ENCODE measurements at regions not wholly inside any gene's neighbourhood (a gene's known extent, or its start where the extent isn't known, plus 50 kb on each side); places are given as distances from the start of the nearest gene placed in this dataset.
A peak's percentile ranks its signal among the peaks of the same experiment; 100 is the strongest.
"Not testable (repeated sequence)": the region's sequence is repeated elsewhere in the genome, so short reads cannot be mapped to it uniquely, and the experiment has no call there.

- DNase-seq, result not testable (repeated sequence)
Measured at GRCh38 chr14:105639969-105640931, 113.9 kb downstream of the TMEM121 start.

DNA sequence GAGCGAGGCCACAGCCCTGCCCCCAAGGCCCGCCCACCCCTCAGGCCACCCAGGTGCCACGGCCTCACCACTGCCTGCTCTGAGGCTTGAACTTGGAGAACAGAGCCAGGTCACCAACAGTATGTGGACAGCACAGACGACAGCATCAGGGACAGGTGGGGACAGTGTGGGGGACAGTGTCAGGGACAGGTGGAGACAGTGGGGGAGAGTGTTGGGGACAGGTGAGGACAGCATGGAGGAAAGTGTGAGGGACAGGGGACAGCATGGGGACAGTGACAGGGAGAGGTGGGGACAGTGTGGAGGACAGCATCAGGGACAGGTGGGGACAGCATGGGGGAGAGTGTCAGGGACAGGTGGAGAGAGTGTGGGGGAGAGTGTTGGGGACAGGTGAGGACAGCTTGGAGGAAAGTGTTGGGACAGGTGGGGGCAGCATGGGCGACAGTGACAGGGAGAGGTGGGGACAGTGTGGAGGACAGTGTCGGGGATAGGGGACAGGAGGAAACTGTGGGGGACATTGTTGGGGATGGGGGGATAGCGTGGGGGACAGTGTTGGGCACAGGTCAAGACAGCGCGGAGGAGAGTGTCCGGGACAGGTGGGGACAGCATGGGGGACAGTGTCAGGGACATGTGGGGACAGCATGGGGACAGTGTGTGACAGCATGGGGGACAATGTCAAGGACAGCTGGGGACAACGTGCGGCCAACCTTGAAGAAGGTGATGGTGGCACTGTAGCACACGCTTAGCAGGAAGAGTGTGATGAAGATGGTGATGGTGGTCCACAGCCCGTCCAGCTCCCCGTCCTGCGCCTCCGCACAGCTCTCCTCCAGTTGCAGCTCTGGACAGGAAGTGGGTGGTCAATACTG, 114.9 kb downstream of the TMEM121 start:
- no peak for DNase-seq

GRCh38 chr14:105641951-105642350, 115.6 kb downstream of the TMEM121 start:
- not testable (repeated sequence) for DNase-seq

DNA sequence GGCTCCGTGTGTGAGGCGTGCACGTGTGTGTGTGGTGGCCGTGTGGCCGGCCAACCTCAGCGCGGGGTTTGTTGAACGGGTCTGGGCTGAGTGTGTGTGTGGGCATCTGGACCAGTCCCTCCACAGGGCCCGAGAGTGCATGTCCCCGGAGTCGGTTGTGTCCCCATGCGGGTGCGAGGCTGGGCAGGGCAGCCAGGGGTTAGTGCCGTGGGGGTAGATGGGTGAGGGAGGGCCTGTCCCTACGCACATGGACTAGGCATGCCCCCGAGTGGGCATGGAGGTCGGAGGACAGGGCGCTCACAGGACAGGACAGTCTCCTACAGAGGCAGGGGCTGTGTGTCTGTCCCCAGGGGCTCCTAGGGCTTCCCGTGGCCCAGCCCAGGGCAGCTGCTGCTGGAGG, 116.1 kb downstream of the TMEM121 start:
- not testable (repeated sequence) for DNase-seq

GRCh38 chr14:105643406-105644052, 117.1 kb downstream of the TMEM121 start:
- not testable (repeated sequence) for DNase-seq

DNA sequence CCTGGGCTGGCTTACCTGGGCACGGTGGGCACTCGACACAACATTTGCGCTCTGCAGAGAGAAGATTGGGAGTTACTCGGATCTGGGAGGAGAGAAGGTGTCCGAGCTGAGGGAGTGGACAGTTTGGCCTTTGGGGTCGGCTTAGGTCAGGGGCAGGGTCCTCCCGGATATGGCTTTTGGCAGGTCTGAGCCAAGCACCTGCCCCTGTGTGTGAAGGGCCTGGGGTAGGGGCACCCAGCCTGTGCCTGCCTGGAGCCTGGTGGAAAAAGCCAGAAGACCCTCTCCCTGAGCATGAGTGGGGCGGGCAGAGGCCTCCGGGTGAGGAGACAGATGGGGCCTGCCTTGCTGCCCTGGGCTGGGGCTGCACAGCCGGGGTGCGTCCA, 117.7 kb downstream of the TMEM121 start:
- DNase-seq, result not testable (repeated sequence)

GRCh38 chr14:105644457-105644856, 118.1 kb downstream of the TMEM121 start:
- DNase-seq, result not testable (repeated sequence)

DNA sequence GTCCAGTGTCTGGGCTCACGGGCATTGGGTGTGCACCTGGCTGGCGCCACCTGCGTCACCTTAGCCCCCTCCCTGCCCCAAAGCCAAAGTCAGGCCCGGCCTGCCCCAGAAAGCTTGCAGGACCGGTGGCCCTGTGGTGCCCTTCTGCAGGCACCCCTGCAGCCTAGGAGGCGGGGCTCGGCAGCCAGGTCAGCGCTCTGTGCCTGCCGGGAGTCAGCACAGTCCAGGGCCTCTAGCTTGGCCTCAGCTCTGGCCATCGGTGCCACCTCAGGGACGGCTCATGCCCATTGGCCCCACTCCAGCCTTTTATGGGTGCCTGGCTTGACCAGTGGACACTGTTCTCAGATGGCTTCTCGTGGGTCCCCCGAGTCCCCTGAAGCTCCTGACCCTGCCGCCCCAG, 118.5 kb downstream of the TMEM121 start:
- not testable (repeated sequence) for DNase-seq

GRCh38 chr14:105645389-105645788, 119.0 kb downstream of the TMEM121 start:
- DNase-seq, result not testable (repeated sequence)

GRCh38 chr14:105646175-105646574, 119.8 kb downstream of the TMEM121 start:
- DNase-seq, result peak; percentile 92

GRCh38 chr14:105646711-105647281, 120.4 kb downstream of the TMEM121 start:
- DNase-seq, result not testable (repeated sequence)

DNA sequence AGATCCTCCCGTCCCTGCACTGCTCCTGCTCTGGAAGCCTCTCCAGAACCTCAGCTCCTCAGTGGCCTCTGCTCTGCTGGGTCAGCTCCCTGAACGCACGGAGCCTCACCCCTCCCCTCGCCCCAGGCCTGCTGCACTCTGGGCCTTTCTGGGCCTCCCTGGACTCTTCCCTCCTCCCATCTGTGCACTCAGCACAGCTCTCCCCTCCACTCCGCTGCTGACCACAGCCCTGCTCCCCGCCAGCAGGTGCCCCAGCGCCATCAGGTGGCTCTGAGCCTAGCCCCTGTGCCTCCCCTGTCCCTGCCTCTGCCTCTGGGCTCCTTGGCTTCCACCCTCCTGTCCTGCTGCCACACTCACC, 121.0 kb downstream of the TMEM121 start:
- DNase-seq, result not testable (repeated sequence)

DNA sequence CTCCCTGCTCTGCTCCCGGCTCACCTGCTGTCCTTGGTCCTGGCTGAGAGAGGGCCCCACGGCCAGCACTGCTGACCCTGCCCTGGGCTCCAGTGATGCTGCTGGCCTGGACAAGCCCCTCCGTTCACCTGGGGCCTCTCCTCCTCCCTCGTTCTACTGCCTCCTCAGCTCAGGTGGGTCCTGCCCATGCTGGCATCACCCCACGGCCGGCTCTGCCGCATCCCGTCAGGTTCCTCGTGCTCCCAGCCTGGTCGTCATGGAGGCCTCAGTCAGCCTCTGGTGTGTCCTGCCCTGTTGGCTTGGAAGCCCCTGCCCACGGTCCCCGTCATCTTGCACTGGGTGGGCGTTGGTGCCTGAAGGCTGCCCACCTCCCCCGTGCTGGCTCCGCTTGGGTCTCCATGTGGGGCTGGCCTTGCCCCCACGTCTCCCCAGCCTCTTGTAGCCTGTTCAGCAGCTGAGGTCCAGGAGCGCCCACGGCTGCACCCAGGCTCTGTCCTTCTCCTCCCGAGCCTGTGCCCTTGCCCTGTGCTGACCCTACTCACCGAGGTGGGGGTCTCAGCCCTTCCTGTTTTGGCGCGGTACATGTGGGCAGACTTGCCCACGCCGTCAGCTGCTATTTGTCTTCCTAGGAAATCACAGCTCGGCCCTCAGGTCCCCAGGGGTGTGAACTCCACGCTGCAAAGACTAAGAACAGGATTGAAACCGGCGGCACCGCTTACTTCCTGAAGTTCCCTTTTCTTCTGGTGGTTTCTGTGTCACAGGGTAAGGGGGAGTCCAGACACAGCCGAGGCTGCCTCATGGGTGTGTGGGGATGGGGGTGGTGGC, 121.6 kb downstream of the TMEM121 start:
- no peak for DNase-seq

DNA sequence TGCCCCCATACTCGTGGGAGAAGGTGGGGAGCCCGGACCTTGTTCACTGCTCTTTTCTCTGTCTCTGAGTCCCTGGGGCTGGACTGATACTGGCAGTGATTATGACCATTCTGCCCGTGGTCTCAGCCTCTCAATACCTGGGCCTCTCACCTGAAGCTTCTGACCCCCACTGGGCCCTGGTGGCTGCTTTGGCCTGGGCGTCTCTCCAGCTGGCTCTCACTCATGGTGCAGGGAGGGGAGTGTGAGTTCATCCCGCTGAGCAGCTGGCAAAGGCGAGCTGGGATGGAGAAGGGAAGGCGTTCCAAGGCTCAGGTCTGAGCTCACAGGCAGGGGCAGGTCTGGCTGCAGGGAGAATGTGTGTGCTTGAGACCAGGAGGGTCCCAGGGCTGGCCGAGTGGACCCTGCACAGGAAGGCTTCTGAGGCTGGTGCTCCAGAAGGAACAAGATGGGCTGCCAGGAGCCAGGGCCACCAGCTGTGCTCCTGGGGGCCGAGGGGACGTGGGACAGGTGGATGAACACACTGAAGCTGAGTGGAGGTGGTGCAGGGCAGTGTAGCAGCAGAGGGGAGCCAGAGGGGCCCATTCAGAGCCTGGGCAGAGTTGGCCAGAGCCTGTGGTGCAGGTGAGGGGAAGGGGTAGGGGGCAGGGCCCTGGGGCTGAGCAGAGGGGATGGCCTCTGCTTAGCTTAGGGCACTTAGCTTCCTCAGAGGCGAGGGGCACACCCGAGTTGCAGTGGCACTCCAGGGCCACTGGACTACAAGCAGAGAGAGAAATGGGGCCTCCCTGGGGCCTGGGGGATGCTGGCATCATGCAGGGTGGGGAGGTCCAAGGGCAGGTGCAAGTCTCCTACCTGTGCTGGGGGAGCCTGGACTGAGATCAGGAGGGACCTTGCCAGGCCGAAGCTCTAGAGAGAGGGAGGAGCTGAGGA, 122.5 kb downstream of the TMEM121 start:
- peak; percentile 84 for DNase-seq

DNA sequence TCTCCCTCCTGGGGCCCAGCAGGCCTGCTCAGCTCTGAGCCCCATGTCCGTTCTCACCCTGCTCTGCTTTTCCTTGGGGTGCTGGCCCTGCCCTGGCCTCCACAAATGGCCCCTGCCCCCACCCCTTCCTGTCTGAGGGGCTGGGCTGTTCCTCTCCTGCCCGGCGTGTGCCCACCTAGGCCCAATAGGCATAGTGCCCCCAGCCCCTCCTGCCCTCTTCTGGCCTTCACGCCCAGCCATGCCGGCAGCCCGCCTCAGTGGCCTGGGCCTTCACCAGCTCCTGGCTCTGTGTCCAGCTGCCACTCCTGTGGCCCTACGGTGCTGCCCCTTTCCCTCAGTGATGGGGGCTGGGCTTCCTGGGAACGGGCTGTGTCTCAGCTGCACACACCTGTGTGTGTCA, 125.9 kb downstream of the TMEM121 start:
- not testable (repeated sequence) for DNase-seq

- not testable (repeated sequence) for DNase-seq
Measured at GRCh38 chr14:105653921-105654320, 127.5 kb downstream of the TMEM121 start.

DNA sequence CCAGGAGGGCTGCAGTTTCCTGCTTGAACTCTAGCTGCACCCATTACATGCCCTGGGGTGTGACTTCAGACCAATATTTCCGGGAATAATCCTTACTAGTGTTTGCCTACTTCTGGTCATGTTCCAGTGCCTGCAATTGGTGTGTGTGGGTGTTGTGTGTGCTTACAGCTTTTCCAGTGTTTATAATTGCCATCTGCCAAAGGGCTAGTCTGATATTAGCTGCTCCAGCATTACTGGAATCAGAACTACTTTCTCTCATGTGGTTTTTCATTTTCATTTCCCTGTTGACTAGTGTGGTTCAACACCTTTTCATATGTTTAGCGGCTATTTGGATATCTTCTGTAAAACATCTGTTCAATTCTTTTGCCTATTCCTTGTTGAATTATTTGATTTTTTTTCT, 132.9 kb downstream of the TMEM121 start:
- DNase-seq, result not testable (repeated sequence)

- no peak for DNase-seq
Measured at GRCh38 chr14:105659935-105660527, 133.6 kb downstream of the TMEM121 start.

- DNase-seq, result no peak
Measured at GRCh38 chr14:105660816-105661531, 134.6 kb downstream of the TMEM121 start.
